ENCODE measurements at regions not wholly inside any gene's neighbourhood (a gene's known extent, or its start where the extent isn't known, plus 50 kb on each side); places are given as distances from the start of the nearest gene placed in this dataset.

DNA sequence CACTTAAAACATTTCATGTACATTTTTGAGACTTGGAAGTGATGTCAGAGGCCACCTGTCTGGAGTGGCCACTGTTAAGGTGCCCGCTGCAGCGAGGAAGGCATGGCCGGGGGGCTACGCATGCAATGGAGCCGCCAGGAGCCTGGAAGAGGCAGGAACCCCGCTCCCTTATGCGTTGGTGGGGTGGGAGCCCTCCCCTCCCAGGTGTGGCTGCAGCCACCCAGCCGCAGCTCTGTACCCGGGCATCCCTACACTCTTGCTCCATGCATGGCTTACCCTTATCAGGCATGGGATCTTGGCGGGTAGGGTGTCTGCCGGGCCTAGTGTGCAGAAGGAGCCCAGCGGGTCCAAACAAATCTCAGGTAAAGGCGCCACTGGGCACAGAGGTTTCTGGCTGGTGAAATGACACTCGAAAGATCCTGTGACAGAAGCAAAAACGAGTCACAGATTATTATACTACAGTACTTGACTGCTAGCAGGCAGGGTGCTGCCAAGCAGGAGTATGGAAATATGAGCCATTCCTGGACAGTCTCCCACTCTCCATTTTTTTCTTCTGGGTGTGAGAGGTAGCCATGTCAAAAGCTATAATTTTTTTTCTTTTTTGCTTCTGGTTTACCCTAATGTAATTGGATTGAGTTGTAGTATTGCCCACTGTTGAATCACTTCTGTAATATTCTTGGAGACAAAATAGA is 1606.3 kb upstream of the MIR17HG start:
- TF ChIP-seq, protein P1, sequence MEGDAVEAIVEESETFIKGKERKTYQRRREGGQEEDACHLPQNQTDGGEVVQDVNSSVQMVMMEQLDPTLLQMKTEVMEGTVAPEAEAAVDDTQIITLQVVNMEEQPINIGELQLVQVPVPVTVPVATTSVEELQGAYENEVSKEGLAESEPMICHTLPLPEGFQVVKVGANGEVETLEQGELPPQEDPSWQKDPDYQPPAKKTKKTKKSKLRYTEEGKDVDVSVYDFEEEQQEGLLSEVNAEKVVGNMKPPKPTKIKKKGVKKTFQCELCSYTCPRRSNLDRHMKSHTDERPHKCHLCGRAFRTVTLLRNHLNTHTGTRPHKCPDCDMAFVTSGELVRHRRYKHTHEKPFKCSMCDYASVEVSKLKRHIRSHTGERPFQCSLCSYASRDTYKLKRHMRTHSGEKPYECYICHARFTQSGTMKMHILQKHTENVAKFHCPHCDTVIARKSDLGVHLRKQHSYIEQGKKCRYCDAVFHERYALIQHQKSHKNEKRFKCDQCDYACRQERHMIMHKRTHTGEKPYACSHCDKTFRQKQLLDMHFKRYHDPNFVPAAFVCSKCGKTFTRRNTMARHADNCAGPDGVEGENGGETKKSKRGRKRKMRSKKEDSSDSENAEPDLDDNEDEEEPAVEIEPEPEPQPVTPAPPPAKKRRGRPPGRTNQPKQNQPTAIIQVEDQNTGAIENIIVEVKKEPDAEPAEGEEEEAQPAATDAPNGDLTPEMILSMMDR (IDR thresholded peaks at IDR 0.05; ENCODE audit: low read depth, low read length): no peak
- DNase-seq (ENCODE audit: extremely low read depth, low read depth): no peak

DNA sequence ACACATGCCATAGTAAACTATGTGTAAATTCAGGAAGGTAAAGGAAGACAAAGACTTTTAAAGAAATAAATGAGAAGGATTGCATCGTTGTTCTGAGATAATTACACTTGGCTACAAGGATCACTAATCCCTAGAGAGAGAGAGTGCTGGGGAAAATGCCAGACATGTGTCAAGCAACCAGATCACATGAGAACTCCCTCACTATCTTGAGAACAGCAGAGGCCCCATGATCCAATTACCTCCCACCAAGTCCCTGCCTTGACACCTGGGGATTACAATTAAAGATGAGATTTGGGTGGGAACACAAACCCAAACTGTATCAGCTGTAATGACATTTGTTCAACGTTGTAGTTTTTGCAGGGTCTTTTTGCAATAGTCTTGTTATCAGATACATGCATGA is 1600.9 kb upstream of the MIR17HG start:
- TF ChIP-seq, protein P1 (IDR thresholded peaks at IDR 0.05; ENCODE audit: low read depth, low read length): no peak
- no peak for DNase-seq (ENCODE audit: extremely low read depth, low read depth)

DNA sequence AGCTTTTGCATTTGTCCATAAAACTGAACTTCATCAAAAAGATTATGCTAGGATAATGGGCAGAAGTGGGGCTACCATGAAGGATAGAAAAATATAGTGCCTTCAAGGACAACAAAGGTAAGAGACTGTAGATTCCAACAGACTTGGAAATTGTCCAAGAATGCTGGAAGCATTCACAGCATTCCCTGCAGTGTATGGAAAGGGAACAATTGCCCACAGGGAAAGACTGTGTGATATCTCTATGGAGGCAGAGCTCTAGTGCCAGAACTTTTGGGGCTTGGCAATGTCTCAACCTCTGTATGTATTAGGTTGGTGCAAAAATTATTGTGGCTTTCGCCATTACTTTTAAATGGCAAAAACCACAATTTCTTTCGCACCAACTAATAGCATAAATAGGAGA is 1598.8 kb upstream of the MIR17HG start:
- DNase-seq (ENCODE audit: extremely low read depth, low read depth): no peak
- TF ChIP-seq, protein P1 (IDR thresholded peaks at IDR 0.05; ENCODE audit: low read depth, low read length): no peak

DNA sequence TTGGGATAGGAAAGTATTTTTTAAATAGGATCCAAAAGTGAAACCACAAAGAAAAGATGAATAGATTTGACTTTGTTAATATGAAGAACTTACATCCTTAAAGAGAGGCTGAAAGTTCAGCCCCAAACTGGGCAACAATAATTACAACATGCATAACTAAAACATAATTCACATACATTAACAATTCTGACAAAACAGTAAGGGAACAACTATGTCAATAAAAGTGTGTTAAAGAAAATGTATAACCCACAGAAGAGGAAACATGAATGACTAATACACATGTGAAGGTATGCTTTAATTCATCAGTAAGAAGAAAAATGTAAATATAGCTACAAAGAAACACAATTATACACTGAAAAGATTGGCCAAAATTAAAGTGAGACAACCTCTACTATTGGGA is 1597.6 kb upstream of the MIR17HG start:
- TF ChIP-seq, protein P1 (IDR thresholded peaks at IDR 0.05; ENCODE audit: low read depth, low read length): no peak
- DNase-seq (ENCODE audit: extremely low read depth, low read depth): no peak

DNA sequence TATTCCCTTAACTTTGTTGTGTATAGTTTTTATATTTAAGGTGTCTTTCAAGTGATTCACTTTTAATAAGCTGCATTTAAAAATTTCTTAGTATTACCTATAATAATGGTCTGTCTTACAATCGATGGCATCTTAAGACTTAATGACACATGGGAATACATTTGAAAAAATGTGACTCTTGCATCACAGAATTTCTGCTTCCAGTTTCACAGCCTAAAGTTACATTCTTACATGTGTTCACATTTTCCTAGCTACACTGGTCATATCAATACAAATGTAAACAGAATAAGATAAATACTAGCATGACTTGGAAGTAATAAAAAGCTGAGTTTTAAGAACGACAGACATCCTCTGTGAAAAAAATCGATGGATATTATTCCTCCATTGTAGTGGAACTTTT is 1597.1 kb upstream of the MIR17HG start:
- no peak for DNase-seq (ENCODE audit: extremely low read depth, low read depth)
- TF ChIP-seq, protein P1 (IDR thresholded peaks at IDR 0.05; ENCODE audit: low read depth, low read length): no peak

DNA sequence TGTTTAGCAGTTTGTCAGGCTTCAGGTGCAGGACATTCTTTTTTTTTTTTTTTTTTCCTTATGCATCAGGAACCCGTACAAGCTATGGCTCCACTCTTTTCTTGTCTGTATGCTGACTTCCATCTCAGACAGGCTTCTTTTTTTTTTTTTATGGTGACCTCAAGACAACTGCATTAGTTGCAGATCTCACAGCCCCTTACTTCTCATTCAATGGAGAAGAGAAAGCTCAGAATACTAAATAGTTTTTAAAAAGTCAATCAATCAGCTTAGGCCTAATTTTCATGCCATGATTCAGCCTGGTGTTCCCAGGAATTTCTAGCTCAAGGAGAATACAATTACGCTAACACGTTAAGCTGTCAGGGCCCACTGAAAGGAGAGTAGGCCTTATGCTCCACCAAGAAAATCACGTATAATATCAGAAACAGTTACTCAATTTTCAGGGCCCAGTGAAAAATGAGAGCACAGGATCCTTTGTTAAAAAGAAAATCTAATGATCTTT is 1596.0 kb upstream of the MIR17HG start:
- no peak for DNase-seq (ENCODE audit: extremely low read depth, low read depth)
- TF ChIP-seq, protein P1 (IDR thresholded peaks at IDR 0.05; ENCODE audit: low read depth, low read length): no peak

DNA sequence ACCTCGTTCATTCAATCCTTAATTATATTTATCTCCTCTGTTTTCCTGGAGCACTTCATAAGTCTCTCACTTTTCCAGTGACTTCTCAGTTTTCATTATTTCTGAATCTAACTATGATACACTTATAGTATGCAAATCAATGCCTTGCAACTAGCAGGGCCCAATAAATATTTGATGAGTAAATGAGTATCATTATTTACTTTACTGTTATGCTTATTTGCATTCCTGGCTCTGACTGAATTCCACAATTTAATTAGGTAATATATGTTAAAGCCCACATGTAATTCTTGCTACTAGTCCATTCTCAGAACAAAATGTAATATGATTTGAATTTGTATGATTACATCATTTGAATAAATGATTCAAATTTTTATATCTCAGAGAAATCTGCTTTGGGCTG is 1595.1 kb upstream of the MIR17HG start:
- TF ChIP-seq, protein P1 (IDR thresholded peaks at IDR 0.05; ENCODE audit: low read depth, low read length): no peak
- DNase-seq (ENCODE audit: extremely low read depth, low read depth): no peak

Measured in AG09319 (cell line).